ENCODE measurements at regions not wholly inside any gene's neighbourhood (a gene's known extent, or its start where the extent isn't known, plus 50 kb on each side); places are given as distances from the start of the nearest gene placed in this dataset.

- ChIA-PET POLR2A (no interaction called here), CTCF (no interaction called here), RAD21 (ENCODE audit: low non-redundant PET in 1 of 2, low total read pairs in 2 of 2, uncharacterized antibody in 2 of 2, unreplicated experiment in 2 of 2) (no interaction called here)
- H4K20me1 ChIP-seq (ENCODE audit: insufficient read depth): no peaks in the 10 kb centered on the region
- intact Hi-C loops (cut with micrococcal nuclease): no loop called here
- H3K27me3 ChIP-seq (ENCODE audit: insufficient read depth, low read length): peaks cover 23% of the 10 kb centered on the region
- H3K9ac ChIP-seq (ENCODE audit: low read length): no peak overlapping the region
- no peaks in the 10 kb centered on the region for H3K79me2 ChIP-seq (ENCODE audit: insufficient read depth, low read length)
- no peaks in the 10 kb centered on the region for H3K9me2 ChIP-seq (ENCODE audit: insufficient read depth)
- DNase-seq (ENCODE audit: low read depth, low spot score) (no peak), ATAC-seq (no peak)
- H3K27ac ChIP-seq (ENCODE audit: low read depth, low read length): no peak overlapping the region
- peaks cover 0 to 6% of the 10 kb centered on the region in 2 experiments; a peak in 2 of 4 replicates for H3K4me1 ChIP-seq (ENCODE audit: control insufficient read depth in 1 of 2, insufficient read depth in 2 of 2, low read length in 2 of 2)
- BruUV-seq (replicated peaks): no TSS peak
- TF ChIP-seq YY1 (IDR thresholded peaks at IDR 0.05; ENCODE audit: extremely low read depth, insufficient replicate concordance, low read depth, low read length): no peak
- TF ChIP-seq SIN3A (IDR thresholded peaks at IDR 0.05; ENCODE audit: low read depth): no peak
- TF ChIP-seq POLR2A (IDR thresholded peaks at IDR 0.05; ENCODE audit: borderline replicate concordance, extremely low read depth, insufficient read depth, insufficient read length): no peak
- no peak for TF ChIP-seq JUND (IDR thresholded peaks at IDR 0.05)
- no peak for TF ChIP-seq ZNF274 (IDR thresholded peaks at IDR 0.05; ENCODE audit: low read depth, low read length)
- TF ChIP-seq POLR2AphosphoS5 (IDR thresholded peaks at IDR 0.05; ENCODE audit: low read depth, low read length): no peak
- TF ChIP-seq TCF7L2 (IDR thresholded peaks at IDR 0.05; ENCODE audit: borderline replicate concordance, extremely low read depth, insufficient read depth, insufficient read length): no peak
- no peak for TF ChIP-seq CEBPB (IDR thresholded peaks at IDR 0.05; ENCODE audit: low read depth)
- TF ChIP-seq SRF (IDR thresholded peaks at IDR 0.05; ENCODE audit: low read depth): no peak
- no peak overlapping the region for H3K4me3 ChIP-seq (replicated peaks in 1 of 2; ENCODE audit: low read depth in 1 of 2, low read length in 2 of 2)
- no peak overlapping the region for H3K4me2 ChIP-seq (ENCODE audit: low read length)
- no peaks in the 10 kb centered on the region for H3K9me3 ChIP-seq (ENCODE audit: control insufficient read depth in 1 of 2, insufficient read depth in 1 of 2, low read depth in 1 of 2, low read length in 2 of 2)
- no peak overlapping the region for H2AFZ ChIP-seq (ENCODE audit: low read depth, low read length, poor library complexity, severe bottlenecking)
- H3K36me3 ChIP-seq (ENCODE audit: control insufficient read depth in 1 of 2, insufficient read depth in 2 of 2, low read length in 2 of 2): no peaks in the 10 kb centered on the region
Observed at GRCh38 chr10:70997236-70997635, 108.9 kb upstream of the PCBD1 start.

- intact Hi-C loops (cut with micrococcal nuclease): no loop called here
- no peaks in the 10 kb centered on the region for H3K9me3 ChIP-seq (ENCODE audit: control insufficient read depth in 1 of 2, insufficient read depth in 1 of 2, low read depth in 1 of 2, low read length in 2 of 2)
- no TSS peak for BruUV-seq (replicated peaks)
- no peak overlapping the region for H3K4me2 ChIP-seq (ENCODE audit: low read length)
- peaks cover 19% of the 10 kb centered on the region for H3K27me3 ChIP-seq (ENCODE audit: insufficient read depth, low read length)
- ATAC-seq (no peak), DNase-seq (ENCODE audit: low read depth, low spot score) (no peak)
- CTCF ChIA-PET: no interaction called here
- H3K4me1 ChIP-seq (ENCODE audit: control insufficient read depth in 1 of 2, insufficient read depth in 2 of 2, low read length in 2 of 2): peaks cover 0 to 6% of the 10 kb centered on the region in 2 experiments; a peak in 2 of 4 replicates
- no peaks in the 10 kb centered on the region for H3K9me2 ChIP-seq (ENCODE audit: insufficient read depth)
- H3K79me2 ChIP-seq (ENCODE audit: insufficient read depth, low read length): no peaks in the 10 kb centered on the region
- H3K27ac ChIP-seq (ENCODE audit: low read depth, low read length): no peak overlapping the region
- no peak overlapping the region for H3K9ac ChIP-seq (ENCODE audit: low read length)
- H4K20me1 ChIP-seq (ENCODE audit: insufficient read depth): no peaks in the 10 kb centered on the region
- H3K4me3 ChIP-seq (replicated peaks in 1 of 2; ENCODE audit: low read depth in 1 of 2, low read length in 2 of 2): no peak overlapping the region
- RAD21 ChIA-PET (ENCODE audit: low non-redundant PET in 1 of 2, low total read pairs in 2 of 2, uncharacterized antibody in 2 of 2, unreplicated experiment in 2 of 2): no interaction called here
- H2AFZ ChIP-seq (ENCODE audit: low read depth, low read length, poor library complexity, severe bottlenecking): no peak overlapping the region
- POLR2A ChIA-PET: no interaction called here
- TF ChIP-seq, protein P1, sequence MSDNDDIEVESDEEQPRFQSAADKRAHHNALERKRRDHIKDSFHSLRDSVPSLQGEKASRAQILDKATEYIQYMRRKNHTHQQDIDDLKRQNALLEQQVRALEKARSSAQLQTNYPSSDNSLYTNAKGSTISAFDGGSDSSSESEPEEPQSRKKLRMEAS (IDR thresholded peaks at IDR 0.05): no peak
- no peak for TF ChIP-seq ATF3 (IDR thresholded peaks at IDR 0.05)
- no peak for TF ChIP-seq POLR2AphosphoS5 (IDR thresholded peaks at IDR 0.05; ENCODE audit: low read depth, low read length)
- H3K36me3 ChIP-seq (ENCODE audit: control insufficient read depth in 1 of 2, insufficient read depth in 2 of 2, low read length in 2 of 2): no peaks in the 10 kb centered on the region
Observed at GRCh38 chr10:70998086-70998485, 109.7 kb upstream of the PCBD1 start.

All from HCT116 (cell line).